K562 (cell line): ENCODE measurements at regions not wholly inside any gene's neighbourhood (a gene's known extent, or its start where the extent isn't known, plus 50 kb on each side); places are given as distances from the start of the nearest gene placed in this dataset.

Experiments used
- ATAC-seq: fragments of 200-7000 bp; cut with Tn5 transposase; 3 replicates; pipeline ENCODE4 v1.9.1; 2020; ENCODE audit warnings: moderate library complexity
- BruUV-seq: library from RNA; stranded (reverse); fragments of 400-500 nt; replicated peaks from 2 replicates; lab custom pipeline; 2021; lab: Mats Ljungman, UMichigan
- CTCF ChIA-PET: fragments of 300-600 bp; formaldehyde crosslinking; extraction: SDS; loops from one replicate; lab custom pipeline; 2021; ENCODE audit warnings: low intra/inter-chr PET ratio; lab: Yijun Ruan, JAX
- POLR2A ChIA-PET: fragments of 300-600, 350-650 bp; sonication (Branson Sonifier 250); formaldehyde crosslinking; extraction: SDS; loops from one replicate; lab custom pipeline; 2021; ENCODE audit warnings: antibody characterized with exemption, inconsistent platforms; lab: Yijun Ruan, JAX
- DNase-seq, 4 experiments: peaks; one replicate each; pipeline versions ENCODE4 v3.0.0 to v3.0.0-alpha.2; 2011 to 2018; ENCODE audit warnings: low spot score in 3 of 4, mixed read lengths in 3 of 4; ENCODE audit errors: extremely low read depth in 1 of 4
- FAIRE-seq: peaks from 2 replicates; lab custom pipeline; 2011; peaks lifted over from hg19 to GRCh38; lab: Jason Lieb, UNC
- H2AFZ ChIP-seq: 2 replicates; pipeline ENCODE4 v1.6.0; 2011; ENCODE audit warnings: low read depth, low read length, control low read depth, inconsistent platforms
- H3K27ac ChIP-seq: fragments of 200-600 bp; 3 replicates; pipeline ENCODE4 v1.8.0; 2011; ENCODE audit warnings: low read depth, mild to moderate bottlenecking, control low read depth, inconsistent platforms, low read length, moderate library complexity, mixed read lengths; ENCODE audit errors: extremely low read depth
- H3K27me3 ChIP-seq, 2 experiments: fragments of 300-600 bp in 1 of 2; 2 replicates in 1 of 2; 3 replicates in 1 of 2; pipeline versions ENCODE4 v1.6.0 to v1.8.0; 2011; ENCODE audit warnings: inconsistent platforms in 2 of 2, low read length in 2 of 2, mild to moderate bottlenecking in 1 of 2, mixed read lengths in 1 of 2, moderate library complexity in 1 of 2; ENCODE audit not compliant: control insufficient read depth in 2 of 2, insufficient read depth in 2 of 2
- H3K36me3 ChIP-seq: fragments of 300-600 bp; 3 replicates; pipeline ENCODE4 v1.8.0; 2011; ENCODE audit warnings: mild to moderate bottlenecking, low read length, inconsistent platforms; ENCODE audit not compliant: control insufficient read depth, insufficient read depth
- H3K4me1 ChIP-seq, 2 experiments: fragments of 200-600 bp in 1 of 2; replicated peaks in 1 of 2; 2 replicates in 1 of 2; 3 replicates in 1 of 2; pipeline versions ENCODE4 v1.5.1 to v1.8.0; 2011; ENCODE audit warnings: inconsistent platforms in 2 of 2, low read length in 2 of 2, mild to moderate bottlenecking in 1 of 2, mixed read lengths in 1 of 2, moderate library complexity in 1 of 2; ENCODE audit not compliant: control insufficient read depth in 2 of 2, insufficient read depth in 2 of 2
- H3K4me2 ChIP-seq: 2 replicates; pipeline ENCODE4 v1.6.1; 2011; ENCODE audit warnings: low read length, control low read depth, inconsistent platforms, mixed read lengths; ENCODE audit not compliant: insufficient read depth
- H3K4me3 ChIP-seq: fragments of 200-600 bp; sonication (generic), shearing (Covaris generic); 2 replicates; pipeline ENCODE4 v1.5.1; 2016; ENCODE audit warnings: control low read depth, inconsistent platforms
- H3K79me2 ChIP-seq: fragments of 200-600 bp; 3 replicates; pipeline ENCODE4 v1.8.0; 2011; ENCODE audit warnings: low read length, inconsistent platforms; ENCODE audit not compliant: control insufficient read depth, insufficient read depth
- H3K9ac ChIP-seq, 2 experiments: 2 replicates each; pipeline versions ENCODE4 v1.6.0 to v1.6.1; 2011; ENCODE audit warnings: low read depth in 2 of 2, low read length in 2 of 2, control low read depth in 1 of 2, inconsistent platforms in 1 of 2, mild to moderate bottlenecking in 1 of 2, mixed read lengths in 1 of 2; ENCODE audit not compliant: insufficient read depth in 1 of 2
- H3K9me1 ChIP-seq: one replicate; pipeline ENCODE4 v1.6.0; 2011; ENCODE audit warnings: inconsistent platforms, mild to moderate bottlenecking, low read length, moderate library complexity; ENCODE audit not compliant: control insufficient read depth, insufficient read depth
- H3K9me3 ChIP-seq: replicated peaks from 2 replicates; pipeline ENCODE4 v1.5.1; 2011; ENCODE audit warnings: low read depth, low read length, inconsistent platforms; ENCODE audit not compliant: control insufficient read depth, insufficient read depth
- H4K20me1 ChIP-seq: replicated peaks from 2 replicates; pipeline ENCODE4 v1.6.1; 2011; ENCODE audit warnings: low read length, inconsistent platforms, mixed read lengths; ENCODE audit not compliant: control insufficient read depth, insufficient read depth
- ATF7 ChIP-seq: fragments of 450-650 bp; IDR thresholded peaks from 2 replicates; pipeline ENCODE4 v1.7.1; 2014; ENCODE audit warnings: mild to moderate bottlenecking, moderate library complexity
- COPS2 ChIP-seq: fragments of 450-650 bp; conservative IDR thresholded peaks from 2 replicates; pipeline ENCODE4 v1.6.1; 2016; ENCODE audit warnings: mild to moderate bottlenecking, moderate library complexity
- ERF ChIP-seq: fragments of 450-650 bp; formaldehyde crosslinking; IDR thresholded peaks from 2 replicates; pipeline ENCODE4 v1.4.0; 2020; ENCODE audit warnings: mild to moderate bottlenecking, mixed read lengths
- GATAD2A ChIP-seq: fragments of 450-650 bp; IDR thresholded peaks from 2 replicates; pipeline ENCODE4 v1.6.1; 2017
- NFATC3 ChIP-seq: fragments of 450-650 bp; IDR thresholded peaks from 2 replicates; pipeline ENCODE4 v1.6.1; 2017; ENCODE audit warnings: mild to moderate bottlenecking
- POU5F1 ChIP-seq: fragments of 150-350 bp; IDR thresholded peaks from 2 replicates; pipeline ENCODE4 v1.6.1; 2014; ENCODE audit warnings: borderline replicate concordance, low read length, low read depth, mild to moderate bottlenecking; ENCODE audit not compliant: partially characterized antibody
- SRSF3 ChIP-seq: fragments of 200-400 bp; formaldehyde crosslinking; IDR thresholded peaks from 2 replicates; pipeline ENCODE4 v1.6.1; 2016; ENCODE audit warnings: mild to moderate bottlenecking, low read length, moderate library complexity; ENCODE audit not compliant: insufficient read depth
- STAT5B ChIP-seq: fragments of 250-450 bp; sonication (Bioruptor Pico); IDR thresholded peaks from 2 replicates; pipeline ENCODE4 v1.8.0; 2021; ENCODE audit warnings: mild to moderate bottlenecking, inconsistent platforms
- TEAD1 ChIP-seq, 2 experiments: fragments of 450-650 bp in 1 of 2; sonication (generic) in 1 of 2; formaldehyde crosslinking; IDR thresholded peaks; 2 replicates each; pipeline versions ENCODE4 v1.4.0 to v1.8.0; 2020 to 2022; ENCODE audit warnings: mild to moderate bottlenecking in 2 of 2, missing genetic modification reagents in 1 of 2
- TRIM24 ChIP-seq, 2 experiments: fragments of 450-650 bp; IDR thresholded peaks; 2 replicates each; pipeline ENCODE4 v1.6.1; 2016
- ZNF696 ChIP-seq: fragments of 250-450 bp; sonication (Bioruptor Pico); conservative IDR thresholded peaks from 2 replicates; pipeline ENCODE4 v1.4.0; 2020; ENCODE audit warnings: mild to moderate bottlenecking, moderate library complexity
- ZNF717 ChIP-seq: fragments of 250-450 bp; sonication (Bioruptor Pico); IDR thresholded peaks from 2 replicates; pipeline ENCODE4 v1.5.0; 2021
- WGBS: fragments of 100-300 bp; shearing (Covaris generic); methylation state at CpG from one replicate; pipeline ENCODE4 v1.1.6; 2016; ENCODE audit warnings: low coverage, mixed read lengths; ENCODE audit not compliant: insufficient coverage; ENCODE audit errors: missing lambda C conversion rate; 5-methylcytosine and 5-hydroxymethylcytosine counted together
- in situ Hi-C: fragments of 300-500 bp; cut with MboI; formaldehyde crosslinking; loops from 4 replicates; pipeline ENCODE4 v1.15.0; 2018; ENCODE audit warnings: inconsistent platforms, mixed read lengths
- intact Hi-C: fragments of 100-400 bp; cut with micrococcal nuclease; formaldehyde crosslinking; loops from 2 replicates; pipeline ENCODE4 v1.14.2; 2022
- TF ChIP-seq, protein P1 (sequence below): fragments of 450-650 bp; IDR thresholded peaks from 2 replicates; pipeline ENCODE4 v1.6.1; 2016; ENCODE audit warnings: low read depth, mild to moderate bottlenecking, moderate library complexity
- TF ChIP-seq, protein P2 (sequence below): fragments of 250-450 bp; sonication (Bioruptor Pico); IDR thresholded peaks from 2 replicates; pipeline ENCODE4 v1.5.0; 2020; ENCODE audit warnings: mild to moderate bottlenecking, borderline replicate concordance
- TF ChIP-seq, protein P3 (sequence below): fragments of 450-650 bp; IDR thresholded peaks from 2 replicates; pipeline ENCODE4 v1.7.0; 2016; ENCODE audit warnings: borderline replicate concordance

DNA sequence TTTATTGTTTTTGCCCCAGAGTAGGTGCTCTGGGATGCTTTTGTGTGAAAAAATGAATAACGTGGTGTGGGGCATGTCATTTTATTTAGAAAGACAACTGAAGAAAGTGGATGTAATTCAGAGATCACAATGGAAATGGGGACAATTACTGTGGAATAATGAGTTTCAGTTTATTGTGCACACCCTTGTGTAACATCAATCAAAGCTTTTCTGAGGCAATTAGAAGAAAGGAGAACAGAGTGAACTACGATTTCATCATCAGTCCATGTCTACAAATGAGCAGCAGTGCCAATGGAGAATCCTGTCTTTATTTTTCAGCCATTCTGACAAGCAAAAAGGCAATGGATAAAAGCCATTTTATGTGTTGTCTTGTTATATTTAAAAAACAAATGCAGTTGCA, 339.2 kb downstream of the TMA16 start:
- H3K9ac ChIP-seq = no peak overlapping the region
- FAIRE-seq (no peak), DNase-seq (no peak), ATAC-seq (no peak)
- no peaks in the 10 kb centered on the region for H3K9me1 ChIP-seq
- no peaks in the 10 kb centered on the region for H4K20me1 ChIP-seq
- no peaks in the 10 kb centered on the region for H3K36me3 ChIP-seq
- CTCF ChIA-PET = no interaction called here
- no TSS peak for BruUV-seq
- WGBS = 0% methylated on average over 2 of the region's 2 CpGs
- POLR2A ChIA-PET = no interaction called here
- H3K79me2 ChIP-seq = no peaks in the 10 kb centered on the region
- in situ Hi-C loops = no loop called here
- no peaks in the 10 kb centered on the region for H3K9me3 ChIP-seq
- no peaks in the 10 kb centered on the region for H3K27me3 ChIP-seq
- no peaks in the 10 kb centered on the region for H3K4me1 ChIP-seq
- H3K4me2 ChIP-seq = no peak overlapping the region
- no peak overlapping the region for H2AFZ ChIP-seq
- intact Hi-C loops = no loop called here
- no peak overlapping the region for H3K27ac ChIP-seq
- H3K4me3 ChIP-seq = no peak overlapping the region
- no peak for TF ChIP-seq ERF (CRISPR knock-in tag)
- no peak for TF ChIP-seq NFATC3
- TF ChIP-seq COPS2 = no peak
- TF ChIP-seq ATF7 = no peak
- TF ChIP-seq, protein P1, sequence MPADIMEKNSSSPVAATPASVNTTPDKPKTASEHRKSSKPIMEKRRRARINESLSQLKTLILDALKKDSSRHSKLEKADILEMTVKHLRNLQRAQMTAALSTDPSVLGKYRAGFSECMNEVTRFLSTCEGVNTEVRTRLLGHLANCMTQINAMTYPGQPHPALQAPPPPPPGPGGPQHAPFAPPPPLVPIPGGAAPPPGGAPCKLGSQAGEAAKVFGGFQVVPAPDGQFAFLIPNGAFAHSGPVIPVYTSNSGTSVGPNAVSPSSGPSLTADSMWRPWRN = no peak
- TF ChIP-seq ZNF696 (CRISPR knock-in tag) = no peak
- no peak for TF ChIP-seq POU5F1
- TF ChIP-seq, all 486 proteins: peak for 0

DNA sequence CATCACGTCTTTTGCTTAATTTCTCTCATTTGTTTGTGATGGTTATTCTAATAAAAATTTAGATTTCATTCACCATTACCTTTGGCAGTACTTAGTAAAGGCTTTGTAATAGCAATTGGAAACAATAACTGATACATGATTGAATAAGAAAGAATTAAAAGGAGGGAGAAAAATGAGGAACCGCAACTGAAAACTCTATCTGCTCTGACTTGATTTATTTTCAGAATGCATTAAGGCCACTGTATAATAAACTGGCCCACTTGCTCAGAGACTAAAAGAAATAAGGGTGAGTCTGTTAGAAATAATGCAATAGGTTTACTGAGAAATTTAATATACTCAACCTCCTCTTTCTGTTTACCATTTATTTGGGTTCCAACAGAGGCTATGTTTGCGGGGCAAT, 351.5 kb downstream of the TMA16 start:
- Histone ChIP-seq H3K4me1 (no peaks in the 10 kb centered on the region), H3K79me2 (no peaks in the 10 kb centered on the region), H4K20me1 (no peaks in the 10 kb centered on the region), H3K9me1 (no peaks in the 10 kb centered on the region), H2AFZ (no peak overlapping the region), H3K4me3 (no peak overlapping the region), H3K4me2 (no peak overlapping the region), H3K27me3 (no peaks in the 10 kb centered on the region), H3K36me3 (no peaks in the 10 kb centered on the region), H3K9me3 (no peaks in the 10 kb centered on the region), H3K9ac (no peak overlapping the region), H3K27ac (no peak overlapping the region)
- in situ Hi-C loops = no loop called here
- CTCF ChIA-PET = no interaction called here
- no peak for ATAC-seq
- 3% methylated on average over 3 of the region's 3 CpGs for WGBS
- intact Hi-C loops = no loop called here
- no TSS peak for BruUV-seq
- DNase-seq = no peak
- POLR2A ChIA-PET = no interaction called here
- no peak for FAIRE-seq
- no peak for TF ChIP-seq TEAD1 (CRISPR knock-in tag; IDR thresholded peaks at IDR 0.05)
- no peak for TF ChIP-seq SRSF3
- no peak for TF ChIP-seq ZNF717 (CRISPR knock-in tag)
- TF ChIP-seq, protein P2, sequence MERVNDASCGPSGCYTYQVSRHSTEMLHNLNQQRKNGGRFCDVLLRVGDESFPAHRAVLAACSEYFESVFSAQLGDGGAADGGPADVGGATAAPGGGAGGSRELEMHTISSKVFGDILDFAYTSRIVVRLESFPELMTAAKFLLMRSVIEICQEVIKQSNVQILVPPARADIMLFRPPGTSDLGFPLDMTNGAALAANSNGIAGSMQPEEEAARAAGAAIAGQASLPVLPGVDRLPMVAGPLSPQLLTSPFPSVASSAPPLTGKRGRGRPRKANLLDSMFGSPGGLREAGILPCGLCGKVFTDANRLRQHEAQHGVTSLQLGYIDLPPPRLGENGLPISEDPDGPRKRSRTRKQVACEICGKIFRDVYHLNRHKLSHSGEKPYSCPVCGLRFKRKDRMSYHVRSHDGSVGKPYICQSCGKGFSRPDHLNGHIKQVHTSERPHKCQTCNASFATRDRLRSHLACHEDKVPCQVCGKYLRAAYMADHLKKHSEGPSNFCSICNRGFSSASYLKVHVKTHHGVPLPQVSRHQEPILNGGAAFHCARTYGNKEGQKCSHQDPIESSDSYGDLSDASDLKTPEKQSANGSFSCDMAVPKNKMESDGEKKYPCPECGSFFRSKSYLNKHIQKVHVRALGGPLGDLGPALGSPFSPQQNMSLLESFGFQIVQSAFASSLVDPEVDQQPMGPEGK (CRISPR knock-in tag) = no peak
- TF ChIP-seq, protein P3, sequence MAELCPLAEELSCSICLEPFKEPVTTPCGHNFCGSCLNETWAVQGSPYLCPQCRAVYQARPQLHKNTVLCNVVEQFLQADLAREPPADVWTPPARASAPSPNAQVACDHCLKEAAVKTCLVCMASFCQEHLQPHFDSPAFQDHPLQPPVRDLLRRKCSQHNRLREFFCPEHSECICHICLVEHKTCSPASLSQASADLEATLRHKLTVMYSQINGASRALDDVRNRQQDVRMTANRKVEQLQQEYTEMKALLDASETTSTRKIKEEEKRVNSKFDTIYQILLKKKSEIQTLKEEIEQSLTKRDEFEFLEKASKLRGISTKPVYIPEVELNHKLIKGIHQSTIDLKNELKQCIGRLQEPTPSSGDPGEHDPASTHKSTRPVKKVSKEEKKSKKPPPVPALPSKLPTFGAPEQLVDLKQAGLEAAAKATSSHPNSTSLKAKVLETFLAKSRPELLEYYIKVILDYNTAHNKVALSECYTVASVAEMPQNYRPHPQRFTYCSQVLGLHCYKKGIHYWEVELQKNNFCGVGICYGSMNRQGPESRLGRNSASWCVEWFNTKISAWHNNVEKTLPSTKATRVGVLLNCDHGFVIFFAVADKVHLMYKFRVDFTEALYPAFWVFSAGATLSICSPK = no peak
- TF ChIP-seq STAT5B (CRISPR knock-in tag) = no peak
- no peak for TF ChIP-seq TRIM24 (IDR thresholded peaks at IDR 0.05)
- no peak for TF ChIP-seq GATAD2A
